Endothelial cell of umbilical vein (primary cell): ENCODE measurements at regions not wholly inside any gene's neighbourhood (a gene's known extent, or its start where the extent isn't known, plus 50 kb on each side); places are given as distances from the start of the nearest gene placed in this dataset.

ENCODE experiments used
- CTCF ChIP-seq, 2 donors: IDR thresholded peaks; 1 replicate in 1 of 2; 2 replicates in 1 of 2; pipeline ENCODE4 v1.5.1; 2011; ENCODE audit warnings: low read length in 2 of 2, mild to moderate bottlenecking in 2 of 2, moderate library complexity in 2 of 2, control low read depth in 1 of 2, inconsistent platforms in 1 of 2, low read depth in 1 of 2; ENCODE audit not compliant: insufficient read depth in 1 of 2; ENCODE audit errors: extremely low read depth in 1 of 2
- EZH2 ChIP-seq: IDR thresholded peaks from 2 replicates; pipeline ENCODE4 v1.6.1; 2012; ENCODE audit warnings: borderline replicate concordance, low read depth, mild to moderate bottlenecking, moderate library complexity, low read length, inconsistent platforms; ENCODE audit not compliant: severe bottlenecking
- MYC ChIP-seq: IDR thresholded peaks from one replicate; pipeline ENCODE4 v1.6.1; 2011; ENCODE audit warnings: mild to moderate bottlenecking, low read depth, low read length
- POLR2A ChIP-seq: IDR thresholded peaks from 2 replicates; pipeline ENCODE4 v1.6.1; 2012; ENCODE audit warnings: low read depth, mild to moderate bottlenecking, control low read depth, low read length
- POLR2AphosphoS5 ChIP-seq: IDR thresholded peaks from 2 replicates; pipeline ENCODE4 v1.6.1; 2012; ENCODE audit warnings: low read depth, mild to moderate bottlenecking, control low read depth, low read length, moderate library complexity; ENCODE audit not compliant: insufficient read depth
- TF ChIP-seq, protein P1 (sequence below): IDR thresholded peaks from 2 replicates; pipeline ENCODE4 v1.6.1; 2011; ENCODE audit not compliant: insufficient read depth, insufficient read length

- no peak for TF ChIP-seq POLR2AphosphoS5
- no peak for TF ChIP-seq CTCF (IDR thresholded peaks at IDR 0.05; ENCODE audit: extremely low read depth in 1 of 2, insufficient read depth in 1 of 2, low read depth in 1 of 2, low read length in 2 of 2)
- no peak for TF ChIP-seq POLR2A
- TF ChIP-seq, protein P1, sequence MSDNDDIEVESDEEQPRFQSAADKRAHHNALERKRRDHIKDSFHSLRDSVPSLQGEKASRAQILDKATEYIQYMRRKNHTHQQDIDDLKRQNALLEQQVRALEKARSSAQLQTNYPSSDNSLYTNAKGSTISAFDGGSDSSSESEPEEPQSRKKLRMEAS, result no peak
- TF ChIP-seq EZH2, result no peak
- TF ChIP-seq MYC, result no peak
These were observed 167.3 kb downstream of the KDM5D start for GRCh38 chrY:19577250-19577649.
